H1 (cell line): ENCODE measurements at regions not wholly inside any gene's neighbourhood (a gene's known extent, or its start where the extent isn't known, plus 50 kb on each side); places are given as distances from the start of the nearest gene placed in this dataset.

Source experiments
- CEBPB ChIP-seq: IDR thresholded peaks from 2 replicates; pipeline ENCODE4 v1.6.1; 2012; ENCODE audit warnings: low read depth, low read length
- CHD2 ChIP-seq: IDR thresholded peaks from 2 replicates; pipeline ENCODE4 v1.6.1; 2012; ENCODE audit warnings: low read length, improper control_type of control experiment
- KDM5A ChIP-seq: fragments of 200-600 bp; IDR thresholded peaks from 2 replicates; pipeline ENCODE4 v1.7.1; 2012; ENCODE audit warnings: mild to moderate bottlenecking, low read length, inconsistent platforms, mixed read lengths
- SAP30 ChIP-seq: fragments of 300-600 bp; sonication (generic); IDR thresholded peaks from 2 replicates; pipeline ENCODE4 v1.7.1; 2012; ENCODE audit warnings: low read length, moderate library complexity, mild to moderate bottlenecking, inconsistent platforms; ENCODE audit not compliant: insufficient read depth, insufficient replicate concordance

DNA sequence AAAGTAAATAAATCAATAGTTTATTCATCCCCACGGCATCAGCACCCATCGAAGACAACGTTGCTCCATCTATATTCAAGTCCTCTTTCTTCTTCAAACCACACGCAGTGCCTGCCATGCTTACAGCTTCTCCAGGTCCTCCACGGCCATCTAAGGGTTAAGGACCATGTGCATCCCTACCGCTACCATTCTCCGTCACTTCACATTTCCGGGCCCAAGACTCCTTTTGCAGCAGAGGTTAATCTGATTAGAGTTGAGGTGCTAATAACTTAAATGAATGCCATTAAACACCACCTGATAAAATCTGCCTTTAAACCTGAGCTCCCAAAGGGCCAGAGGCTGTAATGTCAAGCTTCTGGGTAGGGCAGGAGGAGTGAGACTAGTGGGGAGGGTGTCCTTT lies 79.7 kb upstream of the CCND2 start:
- no peak for TF ChIP-seq KDM5A
- TF ChIP-seq CHD2, result no peak
- no peak for TF ChIP-seq SAP30
- TF ChIP-seq CEBPB, result no peak
